SHP77 treated with DMSO at 0.1 percent for 48 hours (cell line): ENCODE measurements at regions not wholly inside any gene's neighbourhood (a gene's known extent, or its start where the extent isn't known, plus 50 kb on each side); places are given as distances from the start of the nearest gene placed in this dataset.

ENCODE experiments used
- DNase-seq: peaks from one replicate; lab custom pipeline; 2025; lab: John Stamatoyannopoulos, UW

GRCh38 chr2:234438305-234438977 lies 58.4 kb downstream of the ARL4C start:
- no peak for DNase-seq

DNA sequence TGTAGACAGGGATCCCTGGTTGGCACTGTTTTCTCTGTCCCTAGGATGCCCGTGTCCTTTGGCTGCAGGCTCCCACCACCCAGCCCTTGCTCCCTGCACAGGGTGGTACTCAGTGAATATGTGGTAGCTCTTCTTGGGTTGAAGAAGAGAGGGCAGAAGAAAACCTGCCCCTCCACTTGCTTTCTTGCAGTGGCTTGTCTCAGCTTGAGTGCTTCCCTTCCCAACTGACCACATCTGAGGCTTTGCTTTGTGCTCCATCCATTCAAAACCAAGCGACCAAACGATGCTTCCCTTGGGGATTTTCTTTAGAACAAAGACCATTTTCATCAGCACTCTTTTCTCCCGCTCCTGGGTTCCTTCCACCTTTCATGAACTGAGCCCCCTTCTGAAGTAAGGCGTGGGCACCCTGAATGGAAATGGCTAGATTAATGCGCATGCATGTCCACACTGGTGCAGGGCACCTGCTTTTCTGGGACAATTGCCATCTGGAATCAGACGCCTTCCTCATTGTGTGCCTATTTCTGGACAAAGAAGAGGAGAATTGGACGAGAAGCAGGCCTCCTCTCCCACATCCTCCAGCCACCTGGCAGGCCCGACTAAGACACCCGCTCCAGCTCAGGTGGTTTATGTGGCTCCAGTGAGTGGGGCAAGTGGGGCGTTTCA lies 59.1 kb downstream of the ARL4C start:
- DNase-seq = peak; percentile 61

DNA sequence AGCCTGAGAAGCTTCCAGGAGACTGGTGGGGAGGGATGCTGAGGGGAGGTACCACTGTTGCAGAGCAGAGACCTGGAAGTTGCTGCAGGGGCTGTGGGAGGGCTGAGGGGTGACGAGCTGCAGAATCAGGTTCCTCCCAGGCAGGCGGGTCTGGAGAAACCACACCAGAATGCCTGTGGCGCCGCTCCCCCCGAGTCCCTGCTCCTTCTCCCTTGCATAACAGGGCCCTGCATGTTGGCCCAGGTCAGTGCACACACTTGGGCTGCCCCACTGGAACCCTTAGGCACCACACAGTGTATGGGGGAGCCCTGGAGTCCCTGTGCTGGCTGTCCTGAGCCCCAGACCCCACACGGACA lies 60.4 kb downstream of the ARL4C start:
- no peak for DNase-seq

DNA sequence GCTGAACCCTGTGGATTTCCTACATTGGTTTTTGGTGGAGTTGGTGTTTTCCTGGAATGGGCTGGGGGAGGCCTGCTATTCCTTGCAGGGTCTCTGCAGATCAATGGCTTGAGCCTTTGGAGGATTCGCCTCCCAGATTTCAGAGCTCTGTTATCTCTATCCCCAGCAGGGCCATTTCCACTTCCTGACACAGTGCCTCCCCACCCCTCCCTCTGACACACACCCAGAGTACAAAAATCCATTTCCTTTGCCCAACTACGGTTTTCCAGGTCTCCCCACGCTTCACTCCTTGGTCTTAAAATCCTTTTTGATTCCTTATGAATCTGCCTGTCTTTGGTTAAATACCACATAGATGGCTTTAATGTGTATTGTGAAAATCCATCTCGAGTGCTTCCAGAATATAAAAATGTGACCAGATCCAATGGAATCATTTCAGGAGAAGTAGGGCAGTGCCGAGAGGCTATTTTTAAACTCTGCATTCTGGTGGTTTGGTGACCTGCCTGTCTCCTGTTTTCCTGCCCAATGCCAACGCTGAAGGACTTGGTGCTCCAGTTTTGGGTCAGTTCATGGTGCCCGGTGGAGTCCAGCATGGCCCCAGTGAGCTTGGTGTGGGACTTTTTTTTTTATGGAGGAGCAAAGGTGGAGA lies 60.9 kb downstream of the ARL4C start:
- no peak for DNase-seq

DNA sequence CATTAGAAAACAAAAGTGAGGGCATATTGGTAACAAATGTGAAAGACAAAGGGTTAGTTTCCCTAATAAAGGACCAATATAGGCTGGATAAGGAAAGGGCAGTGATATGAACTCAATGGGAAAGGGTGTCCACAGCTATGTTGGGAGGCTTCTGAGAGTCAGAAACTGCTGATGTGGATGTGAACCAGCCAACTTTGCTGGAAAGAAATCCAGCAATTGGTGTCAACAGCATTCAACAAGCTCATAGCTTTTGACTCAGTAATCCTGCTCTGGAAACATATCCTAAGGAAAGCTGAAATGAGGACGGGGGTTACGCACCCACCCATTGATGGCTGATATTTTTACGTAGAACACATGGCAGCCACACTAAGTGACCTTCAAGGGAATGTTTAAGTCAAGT lies 63.7 kb downstream of the ARL4C start:
- no peak for DNase-seq

GRCh38 chr2:234430871-234431270 lies 66.0 kb downstream of the ARL4C start:
- no peak for DNase-seq

- no peak for DNase-seq
Measured at GRCh38 chr2:234429265-234429664, 67.6 kb downstream of the ARL4C start.

- DNase-seq = no peak
Measured at GRCh38 chr2:234427081-234428061, 69.5 kb downstream of the ARL4C start.

GRCh38 chr2:234426616-234427015 lies 70.3 kb downstream of the ARL4C start:
- DNase-seq = no peak

DNA sequence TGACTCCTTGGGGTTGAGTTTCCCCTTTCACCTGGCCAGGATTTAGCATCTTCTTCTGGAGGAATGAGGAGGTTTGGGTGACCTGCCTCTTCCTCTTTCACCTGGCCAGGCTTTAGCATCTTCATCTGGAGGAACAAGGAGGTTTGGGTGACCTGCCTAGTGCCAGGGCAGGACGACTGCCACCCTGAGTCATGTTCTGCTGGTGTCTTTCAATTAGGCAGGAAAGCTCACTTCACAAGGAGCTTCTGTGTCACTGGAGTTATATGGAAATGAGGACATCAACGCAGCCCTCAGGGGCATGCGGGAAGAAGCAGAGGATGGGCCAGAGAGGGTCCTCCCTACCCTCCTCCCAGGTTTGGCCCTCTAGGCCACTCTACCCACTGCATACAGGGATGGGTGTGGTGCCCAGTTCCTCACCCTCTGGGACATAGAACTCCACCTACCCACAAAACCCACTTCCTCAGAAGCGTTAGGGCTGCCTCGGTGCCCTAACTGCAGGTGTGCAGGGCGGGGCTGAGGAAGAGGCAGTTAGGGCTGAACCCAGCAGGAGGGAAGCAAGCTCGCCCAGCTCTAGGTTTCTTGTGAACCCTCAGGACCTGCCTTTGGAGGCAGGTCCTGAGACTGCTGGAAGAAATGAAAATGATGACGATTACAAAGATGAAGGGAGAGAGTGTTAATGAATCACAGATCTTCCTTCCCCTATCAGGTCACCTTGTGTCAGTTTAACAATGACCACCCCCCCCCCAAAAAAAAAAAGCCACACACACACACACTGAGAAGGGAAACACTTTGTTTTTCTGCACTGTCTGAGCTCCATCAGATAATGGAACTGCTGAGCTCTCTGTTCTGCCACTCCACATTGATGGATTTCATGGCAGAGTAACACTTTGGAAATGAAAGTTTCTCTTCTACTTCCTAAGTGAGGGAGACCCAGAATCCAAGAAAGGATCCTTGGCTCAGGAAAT lies 71.0 kb downstream of the ARL4C start:
- DNase-seq = no peak

- DNase-seq = no peak
Measured at GRCh38 chr2:234423884-234424283, 73.0 kb downstream of the ARL4C start.

GRCh38 chr2:234422981-234423431 lies 73.9 kb downstream of the ARL4C start:
- no peak for DNase-seq

- DNase-seq = no peak
Measured at GRCh38 chr2:234422273-234422732, 74.6 kb downstream of the ARL4C start.

DNA sequence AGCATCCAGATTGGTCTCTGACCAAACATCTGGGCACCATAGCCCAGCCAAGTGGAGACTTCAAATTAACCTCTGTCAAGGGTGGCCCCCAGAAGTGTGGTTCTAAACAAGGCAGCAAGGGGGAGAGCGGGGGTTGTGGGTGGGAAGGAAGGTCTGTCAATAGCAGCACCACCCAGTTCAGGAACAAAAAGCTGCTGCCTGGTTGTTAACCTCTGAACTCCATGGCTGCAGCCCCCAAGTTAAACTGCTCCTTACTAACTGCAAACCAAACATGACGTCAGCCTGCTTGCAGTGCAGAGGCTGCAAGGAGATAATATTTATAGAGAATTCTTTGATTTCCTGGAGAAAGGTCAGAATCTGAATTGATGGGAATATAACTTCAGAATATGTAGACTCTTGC lies 76.5 kb downstream of the ARL4C start:
- no peak for DNase-seq

DNA sequence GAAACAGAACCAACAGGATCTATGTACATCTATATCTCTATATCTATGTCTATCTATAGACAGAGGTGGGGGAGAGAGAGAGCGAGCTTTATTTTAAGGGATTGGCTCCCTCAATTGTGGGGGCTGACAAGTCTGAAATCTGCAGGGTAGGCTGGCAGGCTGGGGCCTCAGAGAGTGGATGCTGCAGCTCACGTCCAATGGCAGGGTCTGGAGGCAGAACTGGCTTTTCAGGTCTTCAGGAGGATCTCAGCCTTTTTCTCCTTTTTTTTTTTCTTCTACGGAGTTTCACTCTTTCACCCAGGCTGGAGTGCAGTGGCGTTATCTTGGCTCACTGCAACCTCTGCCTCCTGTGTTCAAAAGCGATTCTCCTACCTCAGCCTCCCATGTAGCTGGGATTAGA lies 77.2 kb downstream of the ARL4C start:
- no peak for DNase-seq

DNA sequence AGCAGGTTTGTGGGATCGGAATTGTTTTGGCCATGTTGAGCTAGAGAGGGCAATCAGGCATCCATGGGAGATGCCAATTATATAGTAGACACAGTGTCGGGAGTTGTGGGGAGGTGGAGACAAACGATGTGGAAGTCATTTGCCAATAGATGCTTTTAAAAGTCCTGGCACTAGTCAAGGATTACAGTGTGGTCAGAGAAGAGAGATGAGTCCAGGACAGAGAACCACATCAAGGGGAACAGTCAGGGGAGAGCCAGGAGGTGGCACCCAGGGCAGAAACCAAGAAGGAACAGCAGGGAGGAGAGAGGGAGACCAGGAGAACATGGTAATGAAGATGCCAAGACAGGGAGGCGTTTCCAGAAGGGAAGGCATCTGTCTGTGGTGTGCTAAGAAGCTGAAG lies 81.2 kb downstream of the ARL4C start:
- DNase-seq = no peak

GRCh38 chr2:234414596-234414995 lies 82.3 kb downstream of the ARL4C start:
- DNase-seq = no peak

GRCh38 chr2:234412726-234413125 lies 84.2 kb downstream of the ARL4C start:
- DNase-seq = no peak

DNA sequence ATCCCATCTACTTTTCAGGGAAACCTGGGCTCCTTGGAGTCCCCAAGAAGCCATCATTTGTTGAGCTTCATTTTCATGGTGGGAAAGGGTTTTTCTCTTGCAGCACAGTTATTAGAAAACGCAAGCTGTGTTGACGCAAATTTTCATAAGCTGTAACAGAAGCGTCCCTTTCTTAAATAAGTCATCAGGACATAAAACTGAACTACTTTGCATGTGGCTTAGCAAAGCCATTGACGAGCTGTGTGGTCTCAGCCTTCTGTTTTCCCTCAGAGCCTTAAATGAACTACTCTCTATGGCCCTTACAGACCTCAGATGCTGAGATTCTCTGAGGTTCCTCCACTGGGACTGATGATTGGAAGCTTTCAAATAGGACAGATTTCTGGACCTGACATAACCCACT lies 85.1 kb downstream of the ARL4C start:
- DNase-seq = no peak

DNA sequence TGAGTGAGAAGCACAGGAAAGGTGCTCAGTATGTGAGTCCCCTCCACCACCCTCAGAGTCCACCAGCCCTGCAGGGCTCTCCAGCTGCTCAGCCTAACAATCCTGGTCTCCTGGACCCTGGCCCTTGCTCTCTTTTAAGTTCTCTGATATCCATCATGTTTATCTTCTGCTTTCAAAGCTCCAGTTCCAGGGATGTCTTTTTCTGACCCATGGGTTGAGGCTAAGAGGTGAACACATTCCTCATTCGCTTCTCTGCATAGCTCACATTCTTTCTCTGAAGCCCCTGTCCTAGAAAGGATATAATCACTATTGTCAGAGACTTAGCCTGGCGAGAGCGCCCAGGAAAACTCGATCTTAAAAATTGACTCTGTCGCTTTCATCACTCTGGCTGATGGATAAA lies 86.4 kb downstream of the ARL4C start:
- DNase-seq = no peak

DNA sequence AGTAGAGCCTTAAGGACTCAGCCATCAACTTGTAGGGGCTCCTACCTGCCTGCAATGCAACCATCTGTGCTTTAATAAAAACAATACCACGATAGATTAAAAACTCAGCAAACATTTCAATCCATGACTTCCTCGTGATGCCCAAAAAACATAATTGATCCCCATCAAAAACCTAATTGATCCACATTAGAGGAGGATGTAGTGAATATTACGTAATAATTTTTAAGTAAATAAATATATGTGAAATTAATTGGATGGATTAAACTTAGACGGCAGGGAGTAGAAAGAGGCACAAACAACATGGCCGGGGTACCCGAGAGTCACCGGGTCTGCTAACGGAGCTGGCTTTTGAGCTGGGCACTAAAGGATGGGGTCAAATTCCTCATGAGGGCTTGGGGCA lies 87.3 kb downstream of the ARL4C start:
- DNase-seq = no peak
